ENCODE measurements at regions not wholly inside any gene's neighbourhood (a gene's known extent, or its start where the extent isn't known, plus 50 kb on each side); places are given as distances from the start of the nearest gene placed in this dataset.

- H3K4me1 ChIP-seq (ENCODE audit: insufficient read depth, low read length) = no peaks in the 10 kb centered on the region
- H3K9me3 ChIP-seq (ENCODE audit: low read length) = peaks cover 6% of the 10 kb centered on the region
- no peak overlapping the region for H3K4me3 ChIP-seq (ENCODE audit: low read length)
- H3K36me3 ChIP-seq (ENCODE audit: insufficient read depth, low read length) = no peaks in the 10 kb centered on the region
- H2AFZ ChIP-seq (ENCODE audit: low read depth, low read length) = no peak overlapping the region
- H3K27me3 ChIP-seq (ENCODE audit: insufficient read depth, low read length) = no peaks in the 10 kb centered on the region
Measured at GRCh38 chr6:164337024-164337924, 922.8 kb downstream of the QKI start.

- Histone ChIP-seq H2AFZ (ENCODE audit: low read depth, low read length) (no peak overlapping the region), H3K27me3 (ENCODE audit: insufficient read depth, low read length) (no peaks in the 10 kb centered on the region), H3K9me3 (ENCODE audit: low read length) (peaks cover 6% of the 10 kb centered on the region), H3K4me3 (ENCODE audit: low read length) (no peak overlapping the region), H3K36me3 (ENCODE audit: insufficient read depth, low read length) (no peaks in the 10 kb centered on the region), H3K4me1 (ENCODE audit: insufficient read depth, low read length) (no peaks in the 10 kb centered on the region)
Measured at GRCh38 chr6:164336455-164336854, 921.9 kb downstream of the QKI start.

GRCh38 chr6:164331026-164331425 lies 916.5 kb downstream of the QKI start:
- H3K4me1 ChIP-seq (ENCODE audit: insufficient read depth, low read length) = peaks cover 17% of the 10 kb centered on the region
- H3K9me3 ChIP-seq (ENCODE audit: low read length) = no peaks in the 10 kb centered on the region
- no peak overlapping the region for H3K4me3 ChIP-seq (ENCODE audit: low read length)
- no peaks in the 10 kb centered on the region for H3K27me3 ChIP-seq (ENCODE audit: insufficient read depth, low read length)
- H3K36me3 ChIP-seq (ENCODE audit: insufficient read depth, low read length) = no peaks in the 10 kb centered on the region
- no peak overlapping the region for H2AFZ ChIP-seq (ENCODE audit: low read depth, low read length)

- Histone ChIP-seq H2AFZ (ENCODE audit: low read depth, low read length) (no peak overlapping the region), H3K9me3 (ENCODE audit: low read length) (peaks cover 3% of the 10 kb centered on the region), H3K36me3 (ENCODE audit: insufficient read depth, low read length) (no peaks in the 10 kb centered on the region), H3K4me3 (ENCODE audit: low read length) (no peak overlapping the region), H3K4me1 (ENCODE audit: insufficient read depth, low read length) (peaks cover 17% of the 10 kb centered on the region), H3K27me3 (ENCODE audit: insufficient read depth, low read length) (no peaks in the 10 kb centered on the region)
Measured at GRCh38 chr6:164325168-164325567, 910.6 kb downstream of the QKI start.

GRCh38 chr6:164322533-164322932 lies 908.0 kb downstream of the QKI start:
- Histone ChIP-seq H3K27me3 (ENCODE audit: insufficient read depth, low read length) (no peaks in the 10 kb centered on the region), H3K4me3 (ENCODE audit: low read length) (no peak overlapping the region), H3K36me3 (ENCODE audit: insufficient read depth, low read length) (no peaks in the 10 kb centered on the region), H3K9me3 (ENCODE audit: low read length) (peaks cover 3% of the 10 kb centered on the region), H3K4me1 (ENCODE audit: insufficient read depth, low read length) (peaks cover 5% of the 10 kb centered on the region), H2AFZ (ENCODE audit: low read depth, low read length) (no peak overlapping the region)

- Histone ChIP-seq H3K36me3 (ENCODE audit: insufficient read depth, low read length) (no peaks in the 10 kb centered on the region), H3K27me3 (ENCODE audit: insufficient read depth, low read length) (no peaks in the 10 kb centered on the region), H3K4me1 (ENCODE audit: insufficient read depth, low read length) (no peaks in the 10 kb centered on the region), H2AFZ (ENCODE audit: low read depth, low read length) (no peak overlapping the region), H3K9me3 (ENCODE audit: low read length) (peaks cover 3% of the 10 kb centered on the region), H3K4me3 (ENCODE audit: low read length) (no peak overlapping the region)
Measured at GRCh38 chr6:164321297-164321696, 906.8 kb downstream of the QKI start.

GRCh38 chr6:164315376-164315775 lies 900.9 kb downstream of the QKI start:
- Histone ChIP-seq H3K9me3 (ENCODE audit: low read length) (no peaks in the 10 kb centered on the region), H3K36me3 (ENCODE audit: insufficient read depth, low read length) (no peaks in the 10 kb centered on the region), H2AFZ (ENCODE audit: low read depth, low read length) (no peak overlapping the region), H3K27me3 (ENCODE audit: insufficient read depth, low read length) (no peaks in the 10 kb centered on the region), H3K4me3 (ENCODE audit: low read length) (no peak overlapping the region), H3K4me1 (ENCODE audit: insufficient read depth, low read length) (no peaks in the 10 kb centered on the region)

GRCh38 chr6:164308339-164308738 lies 893.8 kb downstream of the QKI start:
- H3K36me3 ChIP-seq (ENCODE audit: insufficient read depth, low read length) = no peaks in the 10 kb centered on the region
- no peaks in the 10 kb centered on the region for H3K27me3 ChIP-seq (ENCODE audit: insufficient read depth, low read length)
- no peaks in the 10 kb centered on the region for H3K4me1 ChIP-seq (ENCODE audit: insufficient read depth, low read length)
- no peak overlapping the region for H3K4me3 ChIP-seq (ENCODE audit: low read length)
- no peaks in the 10 kb centered on the region for H3K9me3 ChIP-seq (ENCODE audit: low read length)
- H2AFZ ChIP-seq (ENCODE audit: low read depth, low read length) = no peak overlapping the region

GRCh38 chr6:164303102-164303964 lies 888.8 kb downstream of the QKI start:
- Histone ChIP-seq H3K4me3 (ENCODE audit: low read length) (no peak overlapping the region), H3K9me3 (ENCODE audit: low read length) (no peaks in the 10 kb centered on the region)

GRCh38 chr6:164296411-164296810 lies 881.9 kb downstream of the QKI start:
- Histone ChIP-seq H3K9me3 (ENCODE audit: low read length) (peaks cover 1% of the 10 kb centered on the region), H3K36me3 (ENCODE audit: insufficient read depth, low read length) (no peaks in the 10 kb centered on the region), H3K27me3 (ENCODE audit: insufficient read depth, low read length) (no peaks in the 10 kb centered on the region), H3K4me1 (ENCODE audit: insufficient read depth, low read length) (peaks cover 9% of the 10 kb centered on the region), H3K4me3 (ENCODE audit: low read length) (no peak overlapping the region), H2AFZ (ENCODE audit: low read depth, low read length) (no peak overlapping the region)

More at GRCh38 chr6:164303102-164303964, 888.8 kb downstream of the QKI start:
- Histone ChIP-seq H3K27me3 (ENCODE audit: insufficient read depth, low read length) (no peaks in the 10 kb centered on the region), H3K4me1 (ENCODE audit: insufficient read depth, low read length) (peaks cover 2% of the 10 kb centered on the region), H2AFZ (ENCODE audit: low read depth, low read length) (no peak overlapping the region), H3K36me3 (ENCODE audit: insufficient read depth, low read length) (no peaks in the 10 kb centered on the region)

GRCh38 chr6:164294047-164294784 lies 879.7 kb downstream of the QKI start:
- peaks cover 7% of the 10 kb centered on the region for H3K9me3 ChIP-seq (ENCODE audit: low read length)
- H3K36me3 ChIP-seq (ENCODE audit: insufficient read depth, low read length) = no peaks in the 10 kb centered on the region
- H3K4me3 ChIP-seq (ENCODE audit: low read length) = no peak overlapping the region
- no peak overlapping the region for H2AFZ ChIP-seq (ENCODE audit: low read depth, low read length)
- H3K4me1 ChIP-seq (ENCODE audit: insufficient read depth, low read length) = peaks cover 7% of the 10 kb centered on the region
- no peaks in the 10 kb centered on the region for H3K27me3 ChIP-seq (ENCODE audit: insufficient read depth, low read length)

GRCh38 chr6:164291224-164291623 lies 876.7 kb downstream of the QKI start:
- Histone ChIP-seq H3K4me3 (ENCODE audit: low read length) (no peak overlapping the region), H3K27me3 (ENCODE audit: insufficient read depth, low read length) (no peaks in the 10 kb centered on the region), H3K4me1 (ENCODE audit: insufficient read depth, low read length) (peaks cover 3% of the 10 kb centered on the region), H3K9me3 (ENCODE audit: low read length) (peaks cover 7% of the 10 kb centered on the region), H2AFZ (ENCODE audit: low read depth, low read length) (no peak overlapping the region), H3K36me3 (ENCODE audit: insufficient read depth, low read length) (no peaks in the 10 kb centered on the region)

GRCh38 chr6:164290101-164290500 lies 875.6 kb downstream of the QKI start:
- Histone ChIP-seq H3K27me3 (ENCODE audit: insufficient read depth, low read length) (no peaks in the 10 kb centered on the region), H2AFZ (ENCODE audit: low read depth, low read length) (no peak overlapping the region), H3K9me3 (ENCODE audit: low read length) (peaks cover 7% of the 10 kb centered on the region), H3K4me3 (ENCODE audit: low read length) (no peak overlapping the region), H3K4me1 (ENCODE audit: insufficient read depth, low read length) (peaks cover 3% of the 10 kb centered on the region), H3K36me3 (ENCODE audit: insufficient read depth, low read length) (no peaks in the 10 kb centered on the region)

All from neuron (in vitro differentiated cells).